ENCODE measurements at regions not wholly inside any gene's neighbourhood (a gene's known extent, or its start where the extent isn't known, plus 50 kb on each side); places are given as distances from the start of the nearest gene placed in this dataset.
"Not testable (repeated sequence)": the region's sequence is repeated elsewhere in the genome, so short reads cannot be mapped to it uniquely, and the experiment has no call there.

DNA sequence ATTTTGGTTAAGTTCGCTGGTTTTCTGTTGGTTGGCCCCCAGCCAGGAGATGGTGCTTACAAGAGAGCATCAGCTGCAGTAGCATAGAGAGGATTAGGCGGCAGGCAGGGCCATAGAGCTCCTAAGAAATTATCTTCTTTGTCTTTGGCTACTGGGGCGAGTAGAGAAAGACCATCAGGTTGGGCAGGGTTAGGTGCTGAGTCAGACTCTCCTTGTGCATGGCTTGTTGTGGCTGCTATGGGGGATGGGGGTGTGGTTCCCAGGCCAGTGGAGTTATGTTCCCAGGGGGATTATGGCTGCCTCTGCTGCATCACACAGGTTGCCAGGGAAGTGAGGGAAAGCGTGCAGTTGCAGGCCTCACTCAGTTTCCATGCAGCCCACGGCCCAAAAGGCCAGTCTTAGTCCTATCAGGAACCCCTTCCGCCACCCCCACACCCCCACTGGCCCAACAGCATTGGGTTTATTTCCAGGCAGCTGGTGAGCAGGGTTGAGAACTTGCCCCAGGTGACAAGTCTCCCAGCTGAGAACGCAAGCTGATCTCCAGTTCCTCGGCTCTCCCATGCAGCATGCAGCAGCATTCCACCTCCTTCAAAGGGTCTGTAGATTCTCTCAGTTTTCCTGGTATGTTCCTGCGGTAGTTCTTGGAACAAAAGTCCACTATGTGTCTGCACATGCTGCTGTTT lies 243.7 kb downstream of the UTRN start:
- H4K20me1 ChIP-seq (ENCODE audit: insufficient read depth, low read depth, low read length): no peaks in the 10 kb centered on the region
- H3K4me1 ChIP-seq (ENCODE audit: low read length): no peaks in the 10 kb centered on the region
- H3K9me3 ChIP-seq (ENCODE audit: low read length): no peaks in the 10 kb centered on the region
- H3K27ac ChIP-seq (ENCODE audit: low read length): no peak overlapping the region
- no peaks in the 10 kb centered on the region for H3K27me3 ChIP-seq (ENCODE audit: low read length)
- H3K79me2 ChIP-seq (ENCODE audit: low read length): no peaks in the 10 kb centered on the region
- no peak overlapping the region for H3K4me3 ChIP-seq (ENCODE audit: low read length)
- DNase-seq: no peak
- no peak overlapping the region for H3K4me2 ChIP-seq (ENCODE audit: low read depth, low read length, poor library complexity, severe bottlenecking)
- no peak overlapping the region for H2AFZ ChIP-seq (ENCODE audit: low read length)
- H3K9me2 ChIP-seq (replicated peaks; ENCODE audit: insufficient read depth, low read length): no peaks in the 10 kb centered on the region
- no peak overlapping the region for H3K9ac ChIP-seq (ENCODE audit: low read length)
- H3K36me3 ChIP-seq (ENCODE audit: insufficient read depth, low read length): no peaks in the 10 kb centered on the region

DNA sequence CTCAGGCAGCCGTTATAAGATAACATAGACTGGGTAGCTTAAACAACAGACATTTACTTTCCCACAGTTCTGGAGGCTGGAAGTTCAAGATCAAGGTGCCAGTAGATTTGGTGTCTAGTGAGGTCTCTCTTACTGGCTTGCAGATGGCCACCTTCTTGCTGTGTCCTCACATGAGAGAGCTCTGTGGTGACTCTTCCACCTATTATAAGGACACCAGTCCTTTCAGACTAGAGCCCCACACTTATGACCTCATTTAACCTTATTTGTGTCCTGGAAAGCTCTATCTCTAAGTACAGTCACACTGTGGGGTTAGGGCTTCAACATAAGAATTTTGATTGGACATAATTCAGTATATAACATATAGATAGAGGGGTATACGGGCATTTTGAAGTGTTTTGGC lies 245.0 kb downstream of the UTRN start:
- Histone ChIP-seq H3K9ac (ENCODE audit: low read length) (no peak overlapping the region), H3K4me1 (ENCODE audit: low read length) (no peaks in the 10 kb centered on the region), H3K4me2 (ENCODE audit: low read depth, low read length, poor library complexity, severe bottlenecking) (no peak overlapping the region), H3K27ac (ENCODE audit: low read length) (no peak overlapping the region), H3K36me3 (ENCODE audit: insufficient read depth, low read length) (no peaks in the 10 kb centered on the region), H3K4me3 (ENCODE audit: low read length) (no peak overlapping the region), H3K9me3 (ENCODE audit: low read length) (no peaks in the 10 kb centered on the region), H3K27me3 (ENCODE audit: low read length) (no peaks in the 10 kb centered on the region), H2AFZ (ENCODE audit: low read length) (no peak overlapping the region), H3K79me2 (ENCODE audit: low read length) (no peaks in the 10 kb centered on the region), H4K20me1 (ENCODE audit: insufficient read depth, low read depth, low read length) (no peaks in the 10 kb centered on the region), H3K9me2 (replicated peaks; ENCODE audit: insufficient read depth, low read length) (no peaks in the 10 kb centered on the region)
- DNase-seq: no peak

- H3K36me3 ChIP-seq (ENCODE audit: insufficient read depth, low read length); H3K9me2 ChIP-seq (replicated peaks; ENCODE audit: insufficient read depth, low read length); H2AFZ ChIP-seq (ENCODE audit: low read length); H3K9ac ChIP-seq (ENCODE audit: low read length); H3K27me3 ChIP-seq (ENCODE audit: low read length); H3K79me2 ChIP-seq (ENCODE audit: low read length); H3K9me3 ChIP-seq (ENCODE audit: low read length); H3K4me1 ChIP-seq (ENCODE audit: low read length); DNase-seq; H3K27ac ChIP-seq (ENCODE audit: low read length); H4K20me1 ChIP-seq (ENCODE audit: insufficient read depth, low read depth, low read length); H3K4me3 ChIP-seq (ENCODE audit: low read length); H3K4me2 ChIP-seq (ENCODE audit: low read depth, low read length, poor library complexity, severe bottlenecking): not testable (repeated sequence)
These were observed 247.1 kb downstream of the UTRN start for GRCh38 chr6:144532238-144532637.

- H3K27me3 ChIP-seq (ENCODE audit: low read length): no peaks in the 10 kb centered on the region
- no peak overlapping the region for H3K9ac ChIP-seq (ENCODE audit: low read length)
- H3K4me1 ChIP-seq (ENCODE audit: low read length): no peaks in the 10 kb centered on the region
- no peak overlapping the region for H2AFZ ChIP-seq (ENCODE audit: low read length)
- H3K4me3 ChIP-seq (ENCODE audit: low read length): no peak overlapping the region
- DNase-seq: no peak
- H3K9me2 ChIP-seq (replicated peaks; ENCODE audit: insufficient read depth, low read length): no peaks in the 10 kb centered on the region
- H3K27ac ChIP-seq (ENCODE audit: low read length): no peak overlapping the region
- H3K9me3 ChIP-seq (ENCODE audit: low read length): no peaks in the 10 kb centered on the region
- no peaks in the 10 kb centered on the region for H4K20me1 ChIP-seq (ENCODE audit: insufficient read depth, low read depth, low read length)
- no peak overlapping the region for H3K4me2 ChIP-seq (ENCODE audit: low read depth, low read length, poor library complexity, severe bottlenecking)
- no peaks in the 10 kb centered on the region for H3K36me3 ChIP-seq (ENCODE audit: insufficient read depth, low read length)
- H3K79me2 ChIP-seq (ENCODE audit: low read length): no peaks in the 10 kb centered on the region
These were observed 249.0 kb downstream of the UTRN start for GRCh38 chr6:144534180-144534579.

GRCh38 chr6:144535630-144536029 lies 250.5 kb downstream of the UTRN start:
- H3K27ac ChIP-seq (ENCODE audit: low read length): no peak overlapping the region
- no peak for DNase-seq
- H2AFZ ChIP-seq (ENCODE audit: low read length): no peak overlapping the region
- H3K9me2 ChIP-seq (replicated peaks; ENCODE audit: insufficient read depth, low read length): no peaks in the 10 kb centered on the region
- H4K20me1 ChIP-seq (ENCODE audit: insufficient read depth, low read depth, low read length): no peaks in the 10 kb centered on the region
- H3K4me3 ChIP-seq (ENCODE audit: low read length): no peak overlapping the region
- no peaks in the 10 kb centered on the region for H3K9me3 ChIP-seq (ENCODE audit: low read length)
- no peaks in the 10 kb centered on the region for H3K79me2 ChIP-seq (ENCODE audit: low read length)
- no peak overlapping the region for H3K4me2 ChIP-seq (ENCODE audit: low read depth, low read length, poor library complexity, severe bottlenecking)
- no peaks in the 10 kb centered on the region for H3K27me3 ChIP-seq (ENCODE audit: low read length)
- H3K36me3 ChIP-seq (ENCODE audit: insufficient read depth, low read length): no peaks in the 10 kb centered on the region
- no peaks in the 10 kb centered on the region for H3K4me1 ChIP-seq (ENCODE audit: low read length)
- no peak overlapping the region for H3K9ac ChIP-seq (ENCODE audit: low read length)

GRCh38 chr6:144536079-144536478 lies 250.9 kb downstream of the UTRN start:
- Histone ChIP-seq H3K36me3 (ENCODE audit: insufficient read depth, low read length) (no peaks in the 10 kb centered on the region), H3K27me3 (ENCODE audit: low read length) (no peaks in the 10 kb centered on the region), H3K79me2 (ENCODE audit: low read length) (no peaks in the 10 kb centered on the region), H2AFZ (ENCODE audit: low read length) (no peak overlapping the region), H3K4me2 (ENCODE audit: low read depth, low read length, poor library complexity, severe bottlenecking) (no peak overlapping the region), H3K9me3 (ENCODE audit: low read length) (no peaks in the 10 kb centered on the region), H3K4me3 (ENCODE audit: low read length) (no peak overlapping the region), H3K4me1 (ENCODE audit: low read length) (no peaks in the 10 kb centered on the region), H3K9ac (ENCODE audit: low read length) (no peak overlapping the region), H3K9me2 (replicated peaks; ENCODE audit: insufficient read depth, low read length) (no peaks in the 10 kb centered on the region), H4K20me1 (ENCODE audit: insufficient read depth, low read depth, low read length) (no peaks in the 10 kb centered on the region), H3K27ac (ENCODE audit: low read length) (no peak overlapping the region)
- no peak for DNase-seq

DNA sequence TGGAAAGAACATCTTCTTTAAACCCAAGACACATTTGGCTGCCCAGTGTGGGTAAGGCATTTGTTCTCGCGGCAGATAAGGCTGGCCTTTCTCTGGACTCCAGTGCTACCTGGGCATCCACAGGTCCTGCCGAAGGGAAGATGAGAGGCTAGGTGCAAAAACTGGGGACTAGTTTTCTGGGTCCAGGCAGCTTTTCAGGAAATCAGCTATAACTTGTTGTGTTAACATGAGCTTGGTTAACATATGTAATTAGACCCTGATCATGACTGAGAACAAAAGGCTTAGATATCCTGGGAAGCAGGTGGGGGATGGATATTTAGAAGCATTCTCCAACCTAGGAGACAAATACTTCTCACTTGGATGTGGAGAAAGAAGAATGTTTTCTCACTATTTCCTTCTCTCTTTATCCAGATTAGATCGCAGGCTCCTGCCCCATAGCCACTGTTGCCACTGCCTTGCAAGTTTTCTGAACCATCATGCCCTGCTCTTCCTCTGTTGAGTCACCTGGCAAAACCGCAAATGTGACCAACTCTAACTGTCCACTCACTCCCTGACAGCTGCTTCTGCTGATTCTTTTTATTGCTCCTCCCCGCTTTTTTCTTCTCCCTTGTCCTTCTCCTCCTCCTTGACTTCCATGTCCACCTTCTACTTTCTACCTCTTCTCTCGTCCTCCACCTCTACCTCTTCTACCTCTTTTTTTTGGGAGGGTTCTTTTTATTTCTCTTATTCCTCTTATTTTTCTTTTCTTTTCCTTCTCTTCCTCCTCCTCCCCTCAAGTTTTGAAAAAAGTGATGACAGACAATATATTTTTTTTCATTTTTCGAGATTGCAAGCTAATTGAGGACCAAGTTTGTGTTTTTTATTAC lies 258.1 kb downstream of the UTRN start:
- Histone ChIP-seq H3K4me1 (ENCODE audit: low read length) (no peaks in the 10 kb centered on the region), H3K9ac (ENCODE audit: low read length) (no peak overlapping the region), H3K27ac (ENCODE audit: low read length) (no peak overlapping the region), H3K27me3 (ENCODE audit: low read length) (no peaks in the 10 kb centered on the region), H3K36me3 (ENCODE audit: insufficient read depth, low read length) (no peaks in the 10 kb centered on the region), H3K79me2 (ENCODE audit: low read length) (no peaks in the 10 kb centered on the region), H4K20me1 (ENCODE audit: insufficient read depth, low read depth, low read length) (no peaks in the 10 kb centered on the region), H3K4me2 (ENCODE audit: low read depth, low read length, poor library complexity, severe bottlenecking) (no peak overlapping the region), H3K4me3 (ENCODE audit: low read length) (no peak overlapping the region), H3K9me3 (ENCODE audit: low read length) (no peaks in the 10 kb centered on the region), H3K9me2 (replicated peaks; ENCODE audit: insufficient read depth, low read length) (no peaks in the 10 kb centered on the region), H2AFZ (ENCODE audit: low read length) (no peak overlapping the region)
- no peak for DNase-seq

DNA sequence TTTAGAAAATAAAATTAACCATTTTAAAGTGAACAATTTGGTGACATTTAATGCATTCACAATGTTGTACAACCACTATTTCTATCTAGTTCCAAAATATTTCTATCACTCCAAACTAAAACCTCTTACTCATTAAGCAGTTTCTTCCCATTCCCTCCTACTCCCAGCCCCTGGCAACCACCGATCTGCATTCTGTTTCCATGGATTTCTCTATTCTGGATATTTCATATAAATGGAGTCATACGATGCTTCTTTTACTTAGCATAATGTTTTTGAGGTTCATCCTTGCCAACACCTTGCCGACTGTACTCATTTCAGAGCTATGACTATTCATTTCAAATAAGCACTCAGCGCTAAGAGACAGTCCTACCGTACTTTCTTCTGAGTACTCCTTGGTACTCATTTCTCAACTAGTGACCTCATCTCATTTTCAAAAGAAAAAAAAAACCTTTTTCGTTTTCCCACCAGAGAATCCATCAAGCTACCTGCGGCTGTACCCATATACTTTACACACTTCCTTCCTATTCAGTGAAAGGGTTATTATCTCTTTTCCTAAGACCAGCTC lies 259.2 kb downstream of the UTRN start:
- Histone ChIP-seq H3K79me2 (ENCODE audit: low read length) (no peaks in the 10 kb centered on the region), H3K27ac (ENCODE audit: low read length) (no peak overlapping the region), H2AFZ (ENCODE audit: low read length) (no peak overlapping the region), H3K9me3 (ENCODE audit: low read length) (no peaks in the 10 kb centered on the region), H3K9me2 (replicated peaks; ENCODE audit: insufficient read depth, low read length) (no peaks in the 10 kb centered on the region), H3K4me1 (ENCODE audit: low read length) (no peaks in the 10 kb centered on the region), H3K36me3 (ENCODE audit: insufficient read depth, low read length) (no peaks in the 10 kb centered on the region), H4K20me1 (ENCODE audit: insufficient read depth, low read depth, low read length) (no peaks in the 10 kb centered on the region), H3K27me3 (ENCODE audit: low read length) (no peaks in the 10 kb centered on the region), H3K9ac (ENCODE audit: low read length) (no peak overlapping the region), H3K4me3 (ENCODE audit: low read length) (no peak overlapping the region), H3K4me2 (ENCODE audit: low read depth, low read length, poor library complexity, severe bottlenecking) (no peak overlapping the region)
- DNase-seq: no peak
